Natural killer cell (primary cell): ENCODE measurements at regions not wholly inside any gene's neighbourhood (a gene's known extent, or its start where the extent isn't known, plus 50 kb on each side); places are given as distances from the start of the nearest gene placed in this dataset.

Experiments
- ATAC-seq, 3 donors: fragments of 150-1000 bp in 2 of 3; fragments of 200-7000 bp in 1 of 3; cut with Tn5 transposase; 1 replicate in 1 of 3; 2 replicates in 2 of 3; pipeline ENCODE4 v1.10.0; 2021; ENCODE audit warnings: mild to moderate bottlenecking in 2 of 3, moderate library complexity in 2 of 3
- DNase-seq, 2 donors: peaks; one replicate each; pipeline versions ENCODE4 v3.0.0 to v3.0.0-alpha.2; 2013 to 2021; ENCODE audit warnings: mixed read lengths in 1 of 2
- H3K27ac ChIP-seq: one replicate; pipeline ENCODE4 v1.5.1; 2013; ENCODE audit warnings: mild to moderate bottlenecking, low read length
- H3K27me3 ChIP-seq: one replicate; pipeline ENCODE4 v1.6.1; 2013; ENCODE audit warnings: low read length; ENCODE audit not compliant: control insufficient read depth, insufficient read depth
- H3K36me3 ChIP-seq: one replicate; pipeline ENCODE4 v1.6.1; 2013; ENCODE audit warnings: low read length; ENCODE audit not compliant: control insufficient read depth, insufficient read depth
- H3K4me1 ChIP-seq: one replicate; pipeline ENCODE4 v1.6.1; 2013; ENCODE audit warnings: low read length; ENCODE audit not compliant: control insufficient read depth, insufficient read depth
- H3K4me3 ChIP-seq: one replicate; pipeline ENCODE4 v1.5.1; 2013; ENCODE audit warnings: low read length
- H3K9me3 ChIP-seq: one replicate; pipeline ENCODE4 v1.6.1; 2013; ENCODE audit warnings: low read length; ENCODE audit not compliant: control insufficient read depth, insufficient read depth
- H3K27ac Mint-ChIP-seq, 2 donors: one replicate each; pipeline ENCODE4 v1.8.0; 2022; ENCODE audit warnings: mild to moderate bottlenecking in 2 of 2, mixed read lengths in 2 of 2, moderate library complexity in 1 of 2
- H3K27me3 Mint-ChIP-seq, 2 donors: one replicate each; pipeline ENCODE4 v1.8.0; 2022; ENCODE audit warnings: low read depth in 2 of 2, mixed read lengths in 2 of 2
- H3K36me3 Mint-ChIP-seq: one replicate; pipeline ENCODE4 v1.8.0; 2022; ENCODE audit warnings: mixed read lengths
- H3K4me1 Mint-ChIP-seq, 2 donors: one replicate each; pipeline ENCODE4 v1.8.0; 2022; ENCODE audit warnings: mixed read lengths in 2 of 2
- H3K4me3 Mint-ChIP-seq: one replicate; pipeline ENCODE4 v1.8.0; 2022; ENCODE audit warnings: mild to moderate bottlenecking, moderate library complexity, mixed read lengths
- H3K9me3 Mint-ChIP-seq, 2 donors: one replicate each; pipeline ENCODE4 v1.8.0; 2022; ENCODE audit warnings: mixed read lengths in 2 of 2
- CTCF ChIP-seq: fragments of 200-600 bp; IDR thresholded peaks from one replicate; pipeline ENCODE4 v1.8.0; 2022; ENCODE audit warnings: antibody characterized with exemption
- WGBS: methylation state at CpG from one replicate; pipeline ENCODE4 v1.1.7; 2013; ENCODE audit warnings: missing lambda C conversion rate; ENCODE audit not compliant: insufficient coverage; 5-methylcytosine and 5-hydroxymethylcytosine counted together
- intact Hi-C: fragments of 100-400 bp; cut with micrococcal nuclease; formaldehyde crosslinking; loops from one replicate; pipeline ENCODE4 v1.14.2; 2022

- 94% methylated on average over 23 of the region's 23 CpGs for WGBS
Measured at GRCh38 chr4:125744891-125745364, 430.2 kb downstream of the FAT4 start.

GRCh38 chr4:125749354-125749753 is 434.6 kb downstream of the FAT4 start:
- Mint-ChIP-seq H3K9me3 (peaks cover 0 to 4% of the 10 kb centered on the region in 2 donors), H3K36me3 (no peaks in the 10 kb centered on the region), H3K4me1 (no peaks in the 10 kb centered on the region), H3K27ac (no peak overlapping the region), H3K27me3 (peaks cover 0 to 6% of the 10 kb centered on the region in 2 donors), H3K4me3 (no peak overlapping the region)
- no peak overlapping the region for H3K27ac ChIP-seq
- H3K4me3 ChIP-seq: no peak overlapping the region
- H3K4me1 ChIP-seq: no peaks in the 10 kb centered on the region
- no peaks in the 10 kb centered on the region for H3K9me3 ChIP-seq
- intact Hi-C loops: no loop called here
- no peaks in the 10 kb centered on the region for H3K36me3 ChIP-seq
- ATAC-seq: no peak
- no peaks in the 10 kb centered on the region for H3K27me3 ChIP-seq
- DNase-seq: no peak
- no peak for TF ChIP-seq CTCF

More at GRCh38 chr4:125744891-125745364, 430.2 kb downstream of the FAT4 start:
- H3K36me3 ChIP-seq: no peaks in the 10 kb centered on the region
- H3K36me3 Mint-ChIP-seq: no peaks in the 10 kb centered on the region
- no peak for TF ChIP-seq CTCF
- no peak overlapping the region for H3K27ac ChIP-seq
- no peaks in the 10 kb centered on the region for H3K4me1 Mint-ChIP-seq
- peaks cover 0 to 4% of the 10 kb centered on the region in 2 donors for H3K9me3 Mint-ChIP-seq
- no peak overlapping the region for H3K27ac Mint-ChIP-seq
- ATAC-seq (no peak), DNase-seq (no peak)
- no peak overlapping the region for H3K4me3 Mint-ChIP-seq
- no peak overlapping the region for H3K4me3 ChIP-seq
- intact Hi-C loops: no loop called here
- no peaks in the 10 kb centered on the region for H3K9me3 ChIP-seq
- H3K4me1 ChIP-seq: no peaks in the 10 kb centered on the region
- H3K27me3 Mint-ChIP-seq: no peaks in the 10 kb centered on the region
- H3K27me3 ChIP-seq: no peaks in the 10 kb centered on the region

GRCh38 chr4:125750399-125750798 is 435.6 kb downstream of the FAT4 start:
- no peak for ATAC-seq
- Mint-ChIP-seq H3K4me1 (no peaks in the 10 kb centered on the region), H3K27me3 (peaks cover 0 to 6% of the 10 kb centered on the region in 2 donors), H3K27ac (no peak overlapping the region), H3K36me3 (no peaks in the 10 kb centered on the region), H3K9me3 (peaks cover 0 to 4% of the 10 kb centered on the region in 2 donors), H3K4me3 (no peak overlapping the region)
- intact Hi-C loops: no loop called here
- no CpG with 5 or more reads among the region's 1 CpG for WGBS
- no peaks in the 10 kb centered on the region for H3K36me3 ChIP-seq
- H3K4me1 ChIP-seq: no peaks in the 10 kb centered on the region
- no peak for DNase-seq
- H3K27me3 ChIP-seq: no peaks in the 10 kb centered on the region
- no peak overlapping the region for H3K4me3 ChIP-seq
- H3K9me3 ChIP-seq: no peaks in the 10 kb centered on the region
- no peak overlapping the region for H3K27ac ChIP-seq
- TF ChIP-seq CTCF: no peak

GRCh38 chr4:125750828-125751466 is 436.2 kb downstream of the FAT4 start:
- Mint-ChIP-seq H3K27me3 (peaks cover 0 to 6% of the 10 kb centered on the region in 2 donors), H3K9me3 (peaks cover 0 to 4% of the 10 kb centered on the region in 2 donors), H3K4me3 (no peak overlapping the region), H3K36me3 (no peaks in the 10 kb centered on the region), H3K4me1 (no peaks in the 10 kb centered on the region), H3K27ac (no peak overlapping the region)
- Histone ChIP-seq H3K4me3 (no peak overlapping the region), H3K36me3 (no peaks in the 10 kb centered on the region), H3K4me1 (no peaks in the 10 kb centered on the region), H3K27ac (no peak overlapping the region), H3K9me3 (no peaks in the 10 kb centered on the region), H3K27me3 (no peaks in the 10 kb centered on the region)
- intact Hi-C loops: no loop called here
- 83% methylated on average over 6 of the region's 6 CpGs for WGBS
- ATAC-seq (no peak), DNase-seq (no peak)
- no peak for TF ChIP-seq CTCF
